ENCODE measurements at regions not wholly inside any gene's neighbourhood (a gene's known extent, or its start where the extent isn't known, plus 50 kb on each side); places are given as distances from the start of the nearest gene placed in this dataset.

- TF ChIP-seq, protein P1, sequence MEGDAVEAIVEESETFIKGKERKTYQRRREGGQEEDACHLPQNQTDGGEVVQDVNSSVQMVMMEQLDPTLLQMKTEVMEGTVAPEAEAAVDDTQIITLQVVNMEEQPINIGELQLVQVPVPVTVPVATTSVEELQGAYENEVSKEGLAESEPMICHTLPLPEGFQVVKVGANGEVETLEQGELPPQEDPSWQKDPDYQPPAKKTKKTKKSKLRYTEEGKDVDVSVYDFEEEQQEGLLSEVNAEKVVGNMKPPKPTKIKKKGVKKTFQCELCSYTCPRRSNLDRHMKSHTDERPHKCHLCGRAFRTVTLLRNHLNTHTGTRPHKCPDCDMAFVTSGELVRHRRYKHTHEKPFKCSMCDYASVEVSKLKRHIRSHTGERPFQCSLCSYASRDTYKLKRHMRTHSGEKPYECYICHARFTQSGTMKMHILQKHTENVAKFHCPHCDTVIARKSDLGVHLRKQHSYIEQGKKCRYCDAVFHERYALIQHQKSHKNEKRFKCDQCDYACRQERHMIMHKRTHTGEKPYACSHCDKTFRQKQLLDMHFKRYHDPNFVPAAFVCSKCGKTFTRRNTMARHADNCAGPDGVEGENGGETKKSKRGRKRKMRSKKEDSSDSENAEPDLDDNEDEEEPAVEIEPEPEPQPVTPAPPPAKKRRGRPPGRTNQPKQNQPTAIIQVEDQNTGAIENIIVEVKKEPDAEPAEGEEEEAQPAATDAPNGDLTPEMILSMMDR (IDR thresholded peaks at IDR 0.05; ENCODE audit: low read length): no peak
- no peak for TF ChIP-seq EZH2 (IDR thresholded peaks at IDR 0.05; ENCODE audit: borderline replicate concordance, low read length)
These were observed 438.9 kb downstream of the SATB2 start for GRCh38 chr2:199018826-199019225.

Measured in OCI-LY1 (cell line).